A673 (cell line): ENCODE measurements at regions not wholly inside any gene's neighbourhood (a gene's known extent, or its start where the extent isn't known, plus 50 kb on each side); places are given as distances from the start of the nearest gene placed in this dataset.

Source experiments
- BruUV-seq: library from RNA; stranded (reverse); fragments of 400-500 nt; replicated peaks from 2 replicates; lab custom pipeline; 2021; lab: Mats Ljungman, UMichigan
- CTCF ChIA-PET: fragments of 300-600 bp; sonication (Branson Sonifier 250); formaldehyde crosslinking; loops from one replicate; lab custom pipeline; 2022; ENCODE audit warnings: antibody characterized with exemption; lab: Charles Lee
- POLR2A ChIA-PET: fragments of 300-600 bp; sonication (Branson Sonifier 250); formaldehyde crosslinking; loops from one replicate; lab custom pipeline; 2022; ENCODE audit warnings: antibody characterized with exemption; ENCODE audit not compliant: low non-redundant PET; lab: Charles Lee
- DNase-seq: peaks from one replicate; pipeline ENCODE4 v3.0.0-alpha.2; 2015; ENCODE audit warnings: low spot score
- H3K27ac ChIP-seq: fragments of 200-600 bp; sonication (generic); 2 replicates; pipeline ENCODE4 v1.5.1; 2016; ENCODE audit warnings: mixed run types, low read depth, mild to moderate bottlenecking, mixed read lengths, antibody characterized with exemption, low read length; ENCODE audit not compliant: poor library complexity, severe bottlenecking
- H3K27me3 ChIP-seq: fragments of 200-600 bp; sonication (generic); replicated peaks from 2 replicates; pipeline ENCODE4 v1.6.1; 2017; ENCODE audit warnings: mixed run types, low read depth, mild to moderate bottlenecking, mixed read lengths, antibody characterized with exemption, low read length; ENCODE audit not compliant: insufficient read depth, poor library complexity
- H3K36me3 ChIP-seq: fragments of 200-600 bp; sonication (generic); 2 replicates; pipeline ENCODE4 v1.6.1; 2016; ENCODE audit warnings: mixed run types, mild to moderate bottlenecking, mixed read lengths, antibody characterized with exemption, low read length; ENCODE audit not compliant: insufficient read depth, poor library complexity, severe bottlenecking
- H3K4me1 ChIP-seq: fragments of 200-600 bp; sonication (generic); 2 replicates; pipeline ENCODE4 v1.6.1; 2017; ENCODE audit warnings: mixed run types, mild to moderate bottlenecking, mixed read lengths, antibody characterized with exemption, low read length; ENCODE audit not compliant: insufficient read depth, poor library complexity, severe bottlenecking
- H3K4me3 ChIP-seq: fragments of 200-600 bp; sonication (generic); 2 replicates; pipeline ENCODE4 v1.5.1; 2016; ENCODE audit warnings: low read depth, mixed run types, mild to moderate bottlenecking, mixed read lengths, low read length; ENCODE audit not compliant: poor library complexity, severe bottlenecking
- H3K9me3 ChIP-seq: fragments of 200-600 bp; sonication (generic); 2 replicates; pipeline ENCODE4 v1.6.1; 2016; ENCODE audit warnings: mixed run types, low read depth, mild to moderate bottlenecking, mixed read lengths, antibody characterized with exemption, low read length; ENCODE audit not compliant: poor library complexity, severe bottlenecking
- CTCF ChIP-seq: fragments of 300-800, 200-600 bp; sonication (generic); conservative IDR thresholded peaks from 2 replicates; pipeline ENCODE4 v1.5.1; 2017; ENCODE audit warnings: low read depth, mild to moderate bottlenecking, antibody characterized with exemption, low read length, moderate library complexity, mixed read lengths
- EZH2 ChIP-seq: fragments of 200-600 bp; sonication (generic); IDR thresholded peaks from 2 replicates; pipeline ENCODE4 v1.6.1; 2017; ENCODE audit warnings: borderline replicate concordance, low read depth, mild to moderate bottlenecking, mixed read lengths, antibody characterized with exemption, low read length; ENCODE audit not compliant: poor library complexity, severe bottlenecking
- intact Hi-C: fragments of 100-400 bp; cut with micrococcal nuclease; formaldehyde crosslinking; loops from one replicate; pipeline ENCODE4 v1.10.0; 2022; ENCODE audit not compliant: unreplicated experiment

GRCh38 chr18:11468617-11469016, 140.8 kb upstream of the SLC35G4 start:
- H3K27me3 ChIP-seq, result peaks cover 7% of the 10 kb centered on the region
- no peaks in the 10 kb centered on the region for H3K4me1 ChIP-seq
- no peak overlapping the region for H3K27ac ChIP-seq
- intact Hi-C loops, result no loop called here
- no peaks in the 10 kb centered on the region for H3K9me3 ChIP-seq
- no peaks in the 10 kb centered on the region for H3K36me3 ChIP-seq
- TF ChIP-seq CTCF (no peak), EZH2 (no peak)
- DNase-seq, result no peak
- ChIA-PET POLR2A (no interaction called here), CTCF (no interaction called here)
- no TSS peak for BruUV-seq
- no peak overlapping the region for H3K4me3 ChIP-seq

GRCh38 chr18:11468120-11468519, 141.3 kb upstream of the SLC35G4 start:
- H3K27me3 ChIP-seq, result peaks cover 7% of the 10 kb centered on the region
- DNase-seq, result no peak
- H3K4me1 ChIP-seq, result no peaks in the 10 kb centered on the region
- no peak overlapping the region for H3K27ac ChIP-seq
- intact Hi-C loops, result no loop called here
- no peak for TF ChIP-seq EZH2
- TF ChIP-seq CTCF, result no peak
- no peaks in the 10 kb centered on the region for H3K36me3 ChIP-seq
- no TSS peak for BruUV-seq
- H3K9me3 ChIP-seq, result no peaks in the 10 kb centered on the region
- POLR2A ChIA-PET, result no interaction called here
- no peak overlapping the region for H3K4me3 ChIP-seq
- CTCF ChIA-PET, result no interaction called here

- Histone ChIP-seq H3K9me3 (no peaks in the 10 kb centered on the region), H3K27ac (no peak overlapping the region), H3K4me1 (no peaks in the 10 kb centered on the region), H3K4me3 (no peak overlapping the region), H3K36me3 (no peaks in the 10 kb centered on the region), H3K27me3 (peaks cover 9% of the 10 kb centered on the region)
- ChIA-PET POLR2A (no interaction called here), CTCF (no interaction called here)
- TF ChIP-seq CTCF (no peak), EZH2 (no peak)
- BruUV-seq, result no TSS peak
- no peak for DNase-seq
- intact Hi-C loops, result no loop called here
Measured at GRCh38 chr18:11467611-11468010, 141.8 kb upstream of the SLC35G4 start.
